ENCODE measurements at regions not wholly inside any gene's neighbourhood (a gene's known extent, or its start where the extent isn't known, plus 50 kb on each side); places are given as distances from the start of the nearest gene placed in this dataset.

GRCh38 chr7:33735403-33735802, 169.9 kb upstream of the BMPER start:
- Histone ChIP-seq H3K27ac (ENCODE audit: low read depth in 2 of 2, low read length in 2 of 2) (no peak overlapping the region), H3K4me1 (ENCODE audit: control insufficient read depth in 2 of 2, insufficient read depth in 2 of 2, low read length in 2 of 2) (peaks cover 4 to 10% of the 10 kb centered on the region in 2 donors), H3K4me3 (ENCODE audit: low read length in 2 of 2) (no peak overlapping the region), H3K36me3 (ENCODE audit: control insufficient read depth in 2 of 2, insufficient read depth in 2 of 2, low read length in 2 of 2) (no peaks in the 10 kb centered on the region), H3K27me3 (ENCODE audit: control insufficient read depth in 2 of 2, insufficient read depth in 2 of 2, low read length in 2 of 2) (no peaks in the 10 kb centered on the region), H3K9me3 (ENCODE audit: control insufficient read depth in 2 of 2, low read length in 2 of 2) (no peaks in the 10 kb centered on the region), H3K9ac (ENCODE audit: low read depth in 1 of 2, low read length in 2 of 2) (no peak overlapping the region)

- Histone ChIP-seq H3K27me3 (ENCODE audit: control insufficient read depth in 2 of 2, insufficient read depth in 2 of 2, low read length in 2 of 2) (no peaks in the 10 kb centered on the region), H3K4me1 (ENCODE audit: control insufficient read depth in 2 of 2, insufficient read depth in 2 of 2, low read length in 2 of 2) (peaks cover 4 to 10% of the 10 kb centered on the region in 2 donors), H3K4me3 (ENCODE audit: low read length in 2 of 2) (no peak overlapping the region), H3K9ac (ENCODE audit: low read depth in 1 of 2, low read length in 2 of 2) (no peak overlapping the region), H3K9me3 (ENCODE audit: control insufficient read depth in 2 of 2, low read length in 2 of 2) (no peaks in the 10 kb centered on the region), H3K27ac (ENCODE audit: low read depth in 2 of 2, low read length in 2 of 2) (no peak overlapping the region), H3K36me3 (ENCODE audit: control insufficient read depth in 2 of 2, insufficient read depth in 2 of 2, low read length in 2 of 2) (no peaks in the 10 kb centered on the region)
These were observed 168.7 kb upstream of the BMPER start for GRCh38 chr7:33736521-33737221.

- Histone ChIP-seq H3K9me3 (ENCODE audit: control insufficient read depth in 2 of 2, low read length in 2 of 2) (no peaks in the 10 kb centered on the region), H3K4me1 (ENCODE audit: control insufficient read depth in 2 of 2, insufficient read depth in 2 of 2, low read length in 2 of 2) (peaks cover 4 to 7% of the 10 kb centered on the region in 2 donors), H3K36me3 (ENCODE audit: control insufficient read depth in 2 of 2, insufficient read depth in 2 of 2, low read length in 2 of 2) (no peaks in the 10 kb centered on the region), H3K9ac (ENCODE audit: low read depth in 1 of 2, low read length in 2 of 2) (no peak overlapping the region), H3K27me3 (ENCODE audit: control insufficient read depth in 2 of 2, insufficient read depth in 2 of 2, low read length in 2 of 2) (no peaks in the 10 kb centered on the region), H3K27ac (ENCODE audit: low read depth in 2 of 2, low read length in 2 of 2) (no peak overlapping the region), H3K4me3 (ENCODE audit: low read length in 2 of 2) (no peak overlapping the region)
These were observed 166.9 kb upstream of the BMPER start for GRCh38 chr7:33738260-33738935.

- no peak overlapping the region for H3K4me3 ChIP-seq (ENCODE audit: low read length in 2 of 2)
- peaks cover 2 to 3% of the 10 kb centered on the region in 2 donors for H3K4me1 ChIP-seq (ENCODE audit: control insufficient read depth in 2 of 2, insufficient read depth in 2 of 2, low read length in 2 of 2)
- no peaks in the 10 kb centered on the region for H3K27me3 ChIP-seq (ENCODE audit: control insufficient read depth in 2 of 2, insufficient read depth in 2 of 2, low read length in 2 of 2)
- no peak overlapping the region for H3K9ac ChIP-seq (ENCODE audit: low read depth in 1 of 2, low read length in 2 of 2)
- no peaks in the 10 kb centered on the region for H3K9me3 ChIP-seq (ENCODE audit: control insufficient read depth in 2 of 2, low read length in 2 of 2)
- H3K27ac ChIP-seq (ENCODE audit: low read depth in 2 of 2, low read length in 2 of 2) = no peak overlapping the region
- no peaks in the 10 kb centered on the region for H3K36me3 ChIP-seq (ENCODE audit: control insufficient read depth in 2 of 2, insufficient read depth in 2 of 2, low read length in 2 of 2)
These were observed 166.1 kb upstream of the BMPER start for GRCh38 chr7:33739286-33739685.

GRCh38 chr7:33742521-33742920, 162.8 kb upstream of the BMPER start:
- H3K36me3 ChIP-seq (ENCODE audit: control insufficient read depth in 2 of 2, insufficient read depth in 2 of 2, low read length in 2 of 2) = no peaks in the 10 kb centered on the region
- H3K27ac ChIP-seq (ENCODE audit: low read depth in 2 of 2, low read length in 2 of 2) = no peak overlapping the region
- no peaks in the 10 kb centered on the region for H3K27me3 ChIP-seq (ENCODE audit: control insufficient read depth in 2 of 2, insufficient read depth in 2 of 2, low read length in 2 of 2)
- no peaks in the 10 kb centered on the region for H3K4me1 ChIP-seq (ENCODE audit: control insufficient read depth in 2 of 2, insufficient read depth in 2 of 2, low read length in 2 of 2)
- H3K9ac ChIP-seq (ENCODE audit: low read depth in 1 of 2, low read length in 2 of 2) = no peak overlapping the region
- H3K9me3 ChIP-seq (ENCODE audit: control insufficient read depth in 2 of 2, low read length in 2 of 2) = no peaks in the 10 kb centered on the region
- H3K4me3 ChIP-seq (ENCODE audit: low read length in 2 of 2) = no peak overlapping the region

- Histone ChIP-seq H3K4me3 (ENCODE audit: low read length in 2 of 2) (no peak overlapping the region), H3K36me3 (ENCODE audit: control insufficient read depth in 2 of 2, insufficient read depth in 2 of 2, low read length in 2 of 2) (no peaks in the 10 kb centered on the region), H3K9ac (ENCODE audit: low read depth in 1 of 2, low read length in 2 of 2) (no peak overlapping the region), H3K4me1 (ENCODE audit: control insufficient read depth in 2 of 2, insufficient read depth in 2 of 2, low read length in 2 of 2) (no peaks in the 10 kb centered on the region), H3K27ac (ENCODE audit: low read depth in 2 of 2, low read length in 2 of 2) (no peak overlapping the region), H3K9me3 (ENCODE audit: control insufficient read depth in 2 of 2, low read length in 2 of 2) (no peaks in the 10 kb centered on the region), H3K27me3 (ENCODE audit: control insufficient read depth in 2 of 2, insufficient read depth in 2 of 2, low read length in 2 of 2) (no peaks in the 10 kb centered on the region)
These were observed 162.2 kb upstream of the BMPER start for GRCh38 chr7:33742999-33743587.

- Histone ChIP-seq H3K4me3 (ENCODE audit: low read length in 2 of 2) (no peak overlapping the region), H3K9ac (ENCODE audit: low read depth in 1 of 2, low read length in 2 of 2) (no peak overlapping the region), H3K27me3 (ENCODE audit: control insufficient read depth in 2 of 2, insufficient read depth in 2 of 2, low read length in 2 of 2) (no peaks in the 10 kb centered on the region), H3K36me3 (ENCODE audit: control insufficient read depth in 2 of 2, insufficient read depth in 2 of 2, low read length in 2 of 2) (no peaks in the 10 kb centered on the region), H3K4me1 (ENCODE audit: control insufficient read depth in 2 of 2, insufficient read depth in 2 of 2, low read length in 2 of 2) (no peaks in the 10 kb centered on the region), H3K9me3 (ENCODE audit: control insufficient read depth in 2 of 2, low read length in 2 of 2) (no peaks in the 10 kb centered on the region), H3K27ac (ENCODE audit: low read depth in 2 of 2, low read length in 2 of 2) (no peak overlapping the region)
These were observed 161.7 kb upstream of the BMPER start for GRCh38 chr7:33743594-33743993.

- H3K4me1 ChIP-seq (ENCODE audit: control insufficient read depth in 2 of 2, insufficient read depth in 2 of 2, low read length in 2 of 2) = no peaks in the 10 kb centered on the region
- H3K36me3 ChIP-seq (ENCODE audit: control insufficient read depth in 2 of 2, insufficient read depth in 2 of 2, low read length in 2 of 2) = no peaks in the 10 kb centered on the region
- no peak overlapping the region for H3K4me3 ChIP-seq (ENCODE audit: low read length in 2 of 2)
- H3K27ac ChIP-seq (ENCODE audit: low read depth in 2 of 2, low read length in 2 of 2) = no peak overlapping the region
- H3K27me3 ChIP-seq (ENCODE audit: control insufficient read depth in 2 of 2, insufficient read depth in 2 of 2, low read length in 2 of 2) = no peaks in the 10 kb centered on the region
- no peaks in the 10 kb centered on the region for H3K9me3 ChIP-seq (ENCODE audit: control insufficient read depth in 2 of 2, low read length in 2 of 2)
- H3K9ac ChIP-seq (ENCODE audit: low read depth in 1 of 2, low read length in 2 of 2) = no peak overlapping the region
These were observed 160.9 kb upstream of the BMPER start for GRCh38 chr7:33744293-33745075.

GRCh38 chr7:33745934-33746333, 159.4 kb upstream of the BMPER start:
- H3K4me1 ChIP-seq (ENCODE audit: control insufficient read depth in 2 of 2, insufficient read depth in 2 of 2, low read length in 2 of 2) = no peaks in the 10 kb centered on the region
- H3K27ac ChIP-seq (ENCODE audit: low read depth in 2 of 2, low read length in 2 of 2) = no peak overlapping the region
- no peaks in the 10 kb centered on the region for H3K36me3 ChIP-seq (ENCODE audit: control insufficient read depth in 2 of 2, insufficient read depth in 2 of 2, low read length in 2 of 2)
- no peak overlapping the region for H3K4me3 ChIP-seq (ENCODE audit: low read length in 2 of 2)
- no peaks in the 10 kb centered on the region for H3K27me3 ChIP-seq (ENCODE audit: control insufficient read depth in 2 of 2, insufficient read depth in 2 of 2, low read length in 2 of 2)
- H3K9me3 ChIP-seq (ENCODE audit: control insufficient read depth in 2 of 2, low read length in 2 of 2) = no peaks in the 10 kb centered on the region
- no peak overlapping the region for H3K9ac ChIP-seq (ENCODE audit: low read depth in 1 of 2, low read length in 2 of 2)

- no peak overlapping the region for H3K27ac ChIP-seq (ENCODE audit: low read depth in 2 of 2, low read length in 2 of 2)
- peaks cover 0 to under 1% of the 10 kb centered on the region in 2 donors for H3K4me1 ChIP-seq (ENCODE audit: control insufficient read depth in 2 of 2, insufficient read depth in 2 of 2, low read length in 2 of 2)
- no peaks in the 10 kb centered on the region for H3K9me3 ChIP-seq (ENCODE audit: control insufficient read depth in 2 of 2, low read length in 2 of 2)
- no peaks in the 10 kb centered on the region for H3K27me3 ChIP-seq (ENCODE audit: control insufficient read depth in 2 of 2, insufficient read depth in 2 of 2, low read length in 2 of 2)
- no peak overlapping the region for H3K4me3 ChIP-seq (ENCODE audit: low read length in 2 of 2)
- H3K36me3 ChIP-seq (ENCODE audit: control insufficient read depth in 2 of 2, insufficient read depth in 2 of 2, low read length in 2 of 2) = no peaks in the 10 kb centered on the region
- H3K9ac ChIP-seq (ENCODE audit: low read depth in 1 of 2, low read length in 2 of 2) = no peak overlapping the region
These were observed 156.5 kb upstream of the BMPER start for GRCh38 chr7:33748793-33749192.
